ENCODE measurements at regions not wholly inside any gene's neighbourhood (a gene's known extent, or its start where the extent isn't known, plus 50 kb on each side); places are given as distances from the start of the nearest gene placed in this dataset.

DNA sequence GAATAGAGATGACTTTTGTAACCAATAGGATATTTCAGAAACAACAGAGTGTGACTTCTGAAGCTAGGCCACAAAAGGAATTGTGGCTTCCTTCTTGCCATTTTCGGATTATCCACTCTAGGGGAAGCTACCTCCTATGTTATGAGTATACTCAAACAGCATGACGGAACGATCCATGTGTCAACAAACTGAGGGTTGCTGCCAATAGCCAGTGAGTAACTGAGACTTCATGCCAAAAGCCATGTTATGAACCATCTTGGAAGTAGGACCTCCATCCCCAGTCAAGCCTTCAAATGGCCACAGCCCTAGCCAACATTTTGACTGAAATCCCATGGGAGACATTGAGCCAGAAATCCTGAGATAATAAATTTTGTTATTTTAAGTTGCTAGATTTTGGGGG lies 69.0 kb upstream of the IL6 start:
- TF ChIP-seq, protein P1, sequence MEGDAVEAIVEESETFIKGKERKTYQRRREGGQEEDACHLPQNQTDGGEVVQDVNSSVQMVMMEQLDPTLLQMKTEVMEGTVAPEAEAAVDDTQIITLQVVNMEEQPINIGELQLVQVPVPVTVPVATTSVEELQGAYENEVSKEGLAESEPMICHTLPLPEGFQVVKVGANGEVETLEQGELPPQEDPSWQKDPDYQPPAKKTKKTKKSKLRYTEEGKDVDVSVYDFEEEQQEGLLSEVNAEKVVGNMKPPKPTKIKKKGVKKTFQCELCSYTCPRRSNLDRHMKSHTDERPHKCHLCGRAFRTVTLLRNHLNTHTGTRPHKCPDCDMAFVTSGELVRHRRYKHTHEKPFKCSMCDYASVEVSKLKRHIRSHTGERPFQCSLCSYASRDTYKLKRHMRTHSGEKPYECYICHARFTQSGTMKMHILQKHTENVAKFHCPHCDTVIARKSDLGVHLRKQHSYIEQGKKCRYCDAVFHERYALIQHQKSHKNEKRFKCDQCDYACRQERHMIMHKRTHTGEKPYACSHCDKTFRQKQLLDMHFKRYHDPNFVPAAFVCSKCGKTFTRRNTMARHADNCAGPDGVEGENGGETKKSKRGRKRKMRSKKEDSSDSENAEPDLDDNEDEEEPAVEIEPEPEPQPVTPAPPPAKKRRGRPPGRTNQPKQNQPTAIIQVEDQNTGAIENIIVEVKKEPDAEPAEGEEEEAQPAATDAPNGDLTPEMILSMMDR (IDR thresholded peaks at IDR 0.05), result no peak
- TF ChIP-seq ZFX (IDR thresholded peaks at IDR 0.05; ENCODE audit: borderline replicate concordance), result no peak
